ENCODE measurements at regions not wholly inside any gene's neighbourhood (a gene's known extent, or its start where the extent isn't known, plus 50 kb on each side); places are given as distances from the start of the nearest gene placed in this dataset.

- CTCF ChIA-PET, result no interaction called here
Measured at GRCh38 chr2:16175247-16175825, 235.0 kb downstream of the MYCN start.

GRCh38 chr2:16174693-16175045 lies 234.3 kb downstream of the MYCN start:
- Histone ChIP-seq H3K9me3 (ENCODE audit: control insufficient read depth, insufficient read depth, low read depth, low read length) (no peaks in the 10 kb centered on the region), H3K4me1 (ENCODE audit: control insufficient read depth, insufficient read depth, low read length) (no peaks in the 10 kb centered on the region), H3K36me3 (ENCODE audit: control insufficient read depth in 2 of 2, insufficient read depth in 1 of 2, low read length in 2 of 2) (no peaks in the 10 kb centered on the region), H3K4me3 (ENCODE audit: low read depth, low read length) (no peak overlapping the region), H3K27ac (ENCODE audit: extremely low read depth, low read depth, low read length) (no peak overlapping the region)
- TF ChIP-seq HOXC10 (CRISPR knock-in tag; IDR thresholded peaks at IDR 0.05) (no peak), ZNF24 (tag by site-specific recombination; IDR thresholded peaks at IDR 0.05) (no peak), ZNF26 (tag by site-specific recombination; IDR thresholded peaks at IDR 0.05) (no peak), ZBTB6 (tag by site-specific recombination; IDR thresholded peaks at IDR 0.05) (no peak), MZF1 (tag by site-specific recombination; IDR thresholded peaks at IDR 0.05; ENCODE audit: borderline replicate concordance) (no peak)
- ChIA-PET POLR2A (no interaction called here), CTCF (no interaction called here)

More at GRCh38 chr2:16175247-16175825, 235.0 kb downstream of the MYCN start:
- Histone ChIP-seq H3K4me3 (ENCODE audit: low read depth, low read length) (no peak overlapping the region), H3K9me3 (ENCODE audit: control insufficient read depth, insufficient read depth, low read depth, low read length) (no peaks in the 10 kb centered on the region), H3K27ac (ENCODE audit: extremely low read depth, low read depth, low read length) (no peak overlapping the region), H3K4me1 (ENCODE audit: control insufficient read depth, insufficient read depth, low read length) (no peaks in the 10 kb centered on the region), H3K36me3 (ENCODE audit: control insufficient read depth in 2 of 2, insufficient read depth in 1 of 2, low read length in 2 of 2) (no peaks in the 10 kb centered on the region)
- TF ChIP-seq PATZ1 (tag by site-specific recombination; IDR thresholded peaks at IDR 0.05) (no peak), ZNF174 (tag by site-specific recombination; IDR thresholded peaks at IDR 0.05) (no peak), ZBTB26 (tag by site-specific recombination; optimal IDR thresholded peaks at IDR 0.05) (no peak), KLF9 (tag by site-specific recombination; IDR thresholded peaks at IDR 0.05; ENCODE audit: low read depth) (no peak), ZXDB (tag by site-specific recombination; IDR thresholded peaks at IDR 0.05) (no peak), GLI4 (tag by site-specific recombination; IDR thresholded peaks at IDR 0.05) (no peak), OSR2 (tag by site-specific recombination; IDR thresholded peaks at IDR 0.05) (no peak), ZBTB21 (tag by site-specific recombination; IDR thresholded peaks at IDR 0.05) (no peak), ZNF37A (tag by site-specific recombination; IDR thresholded peaks at IDR 0.05) (no peak), ZNF146 (tag by site-specific recombination; IDR thresholded peaks at IDR 0.05) (no peak), KLF10 (tag by site-specific recombination; IDR thresholded peaks at IDR 0.05) (no peak), ZBTB7A (tag by site-specific recombination; IDR thresholded peaks at IDR 0.05; ENCODE audit: low read depth) (no peak), ZSCAN16 (tag by site-specific recombination; IDR thresholded peaks at IDR 0.05) (no peak)
- POLR2A ChIA-PET, result no interaction called here
